ENCODE measurements at regions not wholly inside any gene's neighbourhood (a gene's known extent, or its start where the extent isn't known, plus 50 kb on each side); places are given as distances from the start of the nearest gene placed in this dataset.

DNA sequence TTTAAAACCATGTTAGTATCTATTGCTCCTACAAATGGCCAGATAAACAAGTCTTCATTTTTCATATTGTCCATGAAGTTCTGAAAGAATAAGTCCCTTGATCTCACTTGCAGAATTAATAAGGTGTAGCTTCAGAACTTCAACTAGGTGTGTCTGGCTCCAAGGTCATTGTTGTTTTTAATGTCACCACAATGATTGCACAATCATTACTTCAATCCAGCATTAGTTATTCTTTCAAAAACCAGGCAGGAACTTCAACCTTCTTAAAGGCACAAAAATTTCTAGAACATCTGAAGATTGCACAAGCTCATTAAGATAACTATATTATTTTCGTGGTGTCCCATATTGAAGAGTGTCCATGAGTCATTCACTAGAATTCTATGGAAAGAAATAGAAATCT lies 1386.4 kb downstream of the CDH11 start:
- FAIRE-seq (no peak), DNase-seq (ENCODE audit: low read depth) (no peak)
- no peaks in the 10 kb centered on the region for H3K27me3 ChIP-seq (ENCODE audit: control insufficient read depth, insufficient read depth, low read length)
- H3K4me3 ChIP-seq (ENCODE audit: low read depth, low read length) = no peak overlapping the region
- TF ChIP-seq, protein P1, sequence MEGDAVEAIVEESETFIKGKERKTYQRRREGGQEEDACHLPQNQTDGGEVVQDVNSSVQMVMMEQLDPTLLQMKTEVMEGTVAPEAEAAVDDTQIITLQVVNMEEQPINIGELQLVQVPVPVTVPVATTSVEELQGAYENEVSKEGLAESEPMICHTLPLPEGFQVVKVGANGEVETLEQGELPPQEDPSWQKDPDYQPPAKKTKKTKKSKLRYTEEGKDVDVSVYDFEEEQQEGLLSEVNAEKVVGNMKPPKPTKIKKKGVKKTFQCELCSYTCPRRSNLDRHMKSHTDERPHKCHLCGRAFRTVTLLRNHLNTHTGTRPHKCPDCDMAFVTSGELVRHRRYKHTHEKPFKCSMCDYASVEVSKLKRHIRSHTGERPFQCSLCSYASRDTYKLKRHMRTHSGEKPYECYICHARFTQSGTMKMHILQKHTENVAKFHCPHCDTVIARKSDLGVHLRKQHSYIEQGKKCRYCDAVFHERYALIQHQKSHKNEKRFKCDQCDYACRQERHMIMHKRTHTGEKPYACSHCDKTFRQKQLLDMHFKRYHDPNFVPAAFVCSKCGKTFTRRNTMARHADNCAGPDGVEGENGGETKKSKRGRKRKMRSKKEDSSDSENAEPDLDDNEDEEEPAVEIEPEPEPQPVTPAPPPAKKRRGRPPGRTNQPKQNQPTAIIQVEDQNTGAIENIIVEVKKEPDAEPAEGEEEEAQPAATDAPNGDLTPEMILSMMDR (IDR thresholded peaks at IDR 0.05; ENCODE audit: insufficient read depth, low read length, severe bottlenecking) = no peak
- no peaks in the 10 kb centered on the region for H3K36me3 ChIP-seq (ENCODE audit: control insufficient read depth, insufficient read depth, low read length)

GRCh38 chr16:63720848-63721247 lies 1401.0 kb downstream of the CDH11 start:
- no peak for FAIRE-seq
- TF ChIP-seq, protein P1 (IDR thresholded peaks at IDR 0.05; ENCODE audit: insufficient read depth, low read length, severe bottlenecking) = peak; percentile 2
- Histone ChIP-seq H3K27me3 (ENCODE audit: control insufficient read depth, insufficient read depth, low read length) (no peaks in the 10 kb centered on the region), H3K4me3 (ENCODE audit: low read depth, low read length) (no peak overlapping the region), H3K36me3 (ENCODE audit: control insufficient read depth, insufficient read depth, low read length) (no peaks in the 10 kb centered on the region)
- DNase-seq (ENCODE audit: low read depth) = no peak

- Histone ChIP-seq H3K27me3 (ENCODE audit: control insufficient read depth, insufficient read depth, low read length) (no peaks in the 10 kb centered on the region), H3K36me3 (ENCODE audit: control insufficient read depth, insufficient read depth, low read length) (no peaks in the 10 kb centered on the region), H3K4me3 (ENCODE audit: low read depth, low read length) (no peak overlapping the region)
- DNase-seq (ENCODE audit: low read depth) = no peak
- TF ChIP-seq, protein P1 (IDR thresholded peaks at IDR 0.05; ENCODE audit: insufficient read depth, low read length, severe bottlenecking) = no peak
- no peak for FAIRE-seq
These were observed 1401.9 kb downstream of the CDH11 start for GRCh38 chr16:63719926-63720325.

GRCh38 chr16:63717806-63718205 lies 1404.1 kb downstream of the CDH11 start:
- Histone ChIP-seq H3K4me3 (ENCODE audit: low read depth, low read length) (no peak overlapping the region), H3K27me3 (ENCODE audit: control insufficient read depth, insufficient read depth, low read length) (no peaks in the 10 kb centered on the region), H3K36me3 (ENCODE audit: control insufficient read depth, insufficient read depth, low read length) (no peaks in the 10 kb centered on the region)
- DNase-seq (ENCODE audit: low read depth) (no peak), FAIRE-seq (no peak)
- TF ChIP-seq, protein P1 (IDR thresholded peaks at IDR 0.05; ENCODE audit: insufficient read depth, low read length, severe bottlenecking) = no peak

DNA sequence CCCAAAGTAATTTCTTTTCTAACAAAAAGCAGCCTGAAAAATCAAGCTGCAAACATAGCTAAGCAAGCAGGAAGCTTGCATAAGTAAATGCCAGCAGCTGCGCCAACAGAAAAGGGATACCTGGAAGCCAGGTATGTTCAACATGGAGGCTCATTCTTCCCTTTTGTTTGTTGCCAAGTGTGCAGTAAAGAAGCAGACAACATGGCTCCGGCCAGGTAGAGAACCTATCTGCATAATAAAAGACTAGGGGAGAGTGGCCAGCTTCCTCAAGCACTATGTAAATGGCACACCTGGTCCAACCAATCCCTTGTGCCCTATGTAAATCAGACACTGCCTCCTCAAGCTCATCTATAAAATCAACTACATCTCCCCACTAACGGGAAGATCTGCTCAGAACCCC lies 1407.0 kb downstream of the CDH11 start:
- DNase-seq (ENCODE audit: low read depth) (no peak), FAIRE-seq (no peak)
- Histone ChIP-seq H3K4me3 (ENCODE audit: low read depth, low read length) (no peak overlapping the region), H3K36me3 (ENCODE audit: control insufficient read depth, insufficient read depth, low read length) (no peaks in the 10 kb centered on the region), H3K27me3 (ENCODE audit: control insufficient read depth, insufficient read depth, low read length) (no peaks in the 10 kb centered on the region)
- TF ChIP-seq, protein P1 (IDR thresholded peaks at IDR 0.05; ENCODE audit: insufficient read depth, low read length, severe bottlenecking) = no peak

- Histone ChIP-seq H3K36me3 (ENCODE audit: control insufficient read depth, insufficient read depth, low read length) (no peaks in the 10 kb centered on the region), H3K4me3 (ENCODE audit: low read depth, low read length) (no peak overlapping the region), H3K27me3 (ENCODE audit: control insufficient read depth, insufficient read depth, low read length) (no peaks in the 10 kb centered on the region)
- no peak for DNase-seq (ENCODE audit: low read depth)
- no peak for FAIRE-seq
- TF ChIP-seq, protein P1 (IDR thresholded peaks at IDR 0.05; ENCODE audit: insufficient read depth, low read length, severe bottlenecking) = no peak
These were observed 1409.1 kb downstream of the CDH11 start for GRCh38 chr16:63712725-63713124.

All from bronchial epithelial cell (primary cell).